ENCODE measurements at regions not wholly inside any gene's neighbourhood (a gene's known extent, or its start where the extent isn't known, plus 50 kb on each side); places are given as distances from the start of the nearest gene placed in this dataset.

GRCh38 chr4:71247706-71248105, 91.1 kb upstream of the SLC4A4 start:
- DNase-seq, result no peak

GRCh38 chr4:71251261-71251660, 87.6 kb upstream of the SLC4A4 start:
- DNase-seq, result no peak

GRCh38 chr4:71253545-71253944, 85.3 kb upstream of the SLC4A4 start:
- no peak for DNase-seq

GRCh38 chr4:71254451-71255012, 84.3 kb upstream of the SLC4A4 start:
- no peak for DNase-seq

GRCh38 chr4:71255976-71256375, 82.8 kb upstream of the SLC4A4 start:
- DNase-seq, result no peak

GRCh38 chr4:71257761-71258160, 81.1 kb upstream of the SLC4A4 start:
- no peak for DNase-seq

GRCh38 chr4:71258323-71258722, 80.5 kb upstream of the SLC4A4 start:
- DNase-seq, result no peak

GRCh38 chr4:71259280-71259679, 79.5 kb upstream of the SLC4A4 start:
- DNase-seq, result no peak

GRCh38 chr4:71259911-71260331, 78.9 kb upstream of the SLC4A4 start:
- DNase-seq, result no peak

- DNase-seq, result no peak
Measured at GRCh38 chr4:71260544-71260943, 78.3 kb upstream of the SLC4A4 start.

GRCh38 chr4:71261001-71261400, 77.8 kb upstream of the SLC4A4 start:
- DNase-seq, result no peak

GRCh38 chr4:71261633-71262121, 77.1 kb upstream of the SLC4A4 start:
- DNase-seq, result no peak

GRCh38 chr4:71262161-71262560, 76.7 kb upstream of the SLC4A4 start:
- no peak for DNase-seq

GRCh38 chr4:71266090-71266794, 72.6 kb upstream of the SLC4A4 start:
- no peak for DNase-seq

- DNase-seq, result no peak
Measured at GRCh38 chr4:71267244-71267643, 71.6 kb upstream of the SLC4A4 start.

- DNase-seq, result no peak
Measured at GRCh38 chr4:71268166-71268565, 70.7 kb upstream of the SLC4A4 start.

GRCh38 chr4:71269233-71269632, 69.6 kb upstream of the SLC4A4 start:
- no peak for DNase-seq

GRCh38 chr4:71270901-71271300, 67.9 kb upstream of the SLC4A4 start:
- DNase-seq, result peak; percentile 14

- DNase-seq, result no peak
Measured at GRCh38 chr4:71272976-71273375, 65.8 kb upstream of the SLC4A4 start.

GRCh38 chr4:71275004-71275403, 63.8 kb upstream of the SLC4A4 start:
- DNase-seq, result no peak

GRCh38 chr4:71275570-71275969, 63.2 kb upstream of the SLC4A4 start:
- DNase-seq, result no peak

- no peak for DNase-seq
Measured at GRCh38 chr4:71277353-71277752, 61.5 kb upstream of the SLC4A4 start.

GRCh38 chr4:71283642-71284257, 55.1 kb upstream of the SLC4A4 start:
- DNase-seq, result no peak

GRCh38 chr4:71287305-71287704, 51.5 kb upstream of the SLC4A4 start:
- DNase-seq, result no peak
